Stimulated activated CD4-positive, alpha-beta T cell treated with anti-CD3 and anti-CD28 coated beads, TNF-alpha, amount 100 ng/mL, for 24 hours (primary cell): ENCODE measurements at regions not wholly inside any gene's neighbourhood (a gene's known extent, or its start where the extent isn't known, plus 50 kb on each side); places are given as distances from the start of the nearest gene placed in this dataset.

Experiments
- DNase-seq, 3 experiments: peaks; one replicate each; pipeline ENCODE4 v3.0.0-alpha.2; 2020; ENCODE audit warnings: low read depth in 3 of 3

- DNase-seq: no peak
These were observed 53.3 kb upstream of the DCC start for GRCh38 chr18:52286675-52287074.

DNA sequence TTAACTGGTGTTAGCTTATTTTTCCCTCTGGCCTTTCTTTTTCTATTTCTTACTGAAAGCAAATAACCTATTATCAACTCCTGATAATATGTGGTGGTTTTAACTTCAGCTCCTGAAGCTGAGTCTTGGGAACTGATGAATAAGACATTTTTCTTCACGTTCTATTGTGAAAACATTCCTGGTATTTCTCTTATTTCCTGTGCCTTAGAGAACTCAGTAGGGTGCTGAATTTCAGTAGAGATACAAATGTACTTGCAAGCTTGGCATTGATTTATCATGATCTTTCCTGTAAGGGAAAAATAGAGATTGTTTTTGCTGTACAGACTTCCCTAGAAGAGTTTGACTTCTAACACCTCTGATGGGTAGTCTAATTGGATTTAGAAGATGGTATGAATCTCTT lies 52.8 kb upstream of the DCC start:
- no peak for DNase-seq

- peak in 1 of 3 experiments; percentile 7 for DNase-seq
These were observed 51.5 kb upstream of the DCC start for GRCh38 chr18:52288403-52289004.

DNA sequence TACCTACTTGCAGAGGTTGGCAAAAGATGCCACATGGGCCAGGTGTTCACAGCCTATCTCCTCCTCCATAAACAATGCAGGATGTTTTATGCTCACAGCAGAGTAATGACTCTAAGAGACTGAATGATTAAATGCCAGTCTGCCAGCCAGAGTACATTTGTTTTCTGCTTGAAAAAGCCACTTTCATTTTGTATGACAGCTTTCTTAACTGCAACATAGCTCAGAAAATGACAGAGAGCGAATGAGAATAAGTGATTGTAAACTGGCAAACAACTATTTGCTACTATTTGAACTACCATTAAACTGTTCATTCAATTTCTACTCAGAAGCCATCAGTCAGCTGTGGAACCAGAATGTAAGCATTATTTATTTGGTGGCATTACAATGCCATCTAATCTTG lies 50.6 kb upstream of the DCC start:
- no peak for DNase-seq
